HG03354 (cell line): ENCODE measurements at regions not wholly inside any gene's neighbourhood (a gene's known extent, or its start where the extent isn't known, plus 50 kb on each side); places are given as distances from the start of the nearest gene placed in this dataset.

Experiments
- ATAC-seq: cut with Tn5 transposase; IDR thresholded peaks from one replicate; pipeline ENCODE4 v1.9.1; 2021; ENCODE audit warnings: mild to moderate bottlenecking; ENCODE audit not compliant: unreplicated experiment, poor library complexity, severe bottlenecking

DNA sequence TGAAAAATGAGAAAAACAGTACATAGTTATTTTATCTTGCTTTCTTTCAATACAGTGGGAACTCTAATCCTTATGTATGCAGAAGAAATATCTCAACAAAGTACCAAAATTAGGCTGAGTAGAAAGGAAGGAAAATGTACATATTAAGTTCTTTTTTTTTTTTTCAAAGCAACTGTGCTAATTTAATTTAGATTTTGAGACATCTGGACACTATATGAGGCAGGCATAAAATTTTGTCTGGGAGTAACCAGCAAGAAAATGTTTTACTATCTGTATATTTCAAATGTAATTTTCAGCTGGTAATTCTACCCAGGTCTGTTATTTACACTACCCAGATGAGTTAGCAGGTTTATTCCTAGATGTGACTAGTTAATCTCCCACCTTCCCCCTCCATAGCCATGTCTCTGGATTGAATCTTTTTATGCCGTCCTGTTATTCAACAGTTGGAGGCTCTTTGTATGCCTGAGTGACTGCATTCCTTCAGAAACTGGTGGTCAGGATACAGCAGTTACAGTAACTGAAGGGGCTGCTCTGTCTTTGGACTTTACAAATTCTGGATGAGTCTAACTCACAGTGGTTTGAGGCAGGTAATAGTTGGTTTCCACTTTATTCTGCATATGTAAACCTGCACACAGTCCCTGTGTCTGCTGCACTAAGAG is 633.6 kb downstream of the PCDH18 start:
- no peak for ATAC-seq

DNA sequence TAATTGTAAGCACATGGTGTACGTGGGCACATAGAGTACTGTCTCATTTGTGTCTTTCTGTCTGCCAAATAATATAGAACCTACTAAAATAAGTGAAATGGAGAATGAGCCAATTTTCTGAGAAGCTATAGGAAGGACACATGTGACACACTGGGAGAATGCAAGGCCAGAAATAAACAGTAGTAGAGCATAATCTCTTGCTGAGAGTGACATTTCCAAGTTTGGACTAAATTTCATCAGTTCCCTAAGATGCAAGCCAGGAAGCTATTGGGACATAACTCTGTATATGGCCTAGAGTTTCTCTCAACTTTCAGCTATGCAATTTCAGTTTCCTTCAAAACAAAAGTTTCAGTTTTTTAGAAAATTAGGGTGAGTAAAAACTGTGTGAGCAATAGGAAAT is 638.7 kb downstream of the PCDH18 start:
- ATAC-seq, result no peak

DNA sequence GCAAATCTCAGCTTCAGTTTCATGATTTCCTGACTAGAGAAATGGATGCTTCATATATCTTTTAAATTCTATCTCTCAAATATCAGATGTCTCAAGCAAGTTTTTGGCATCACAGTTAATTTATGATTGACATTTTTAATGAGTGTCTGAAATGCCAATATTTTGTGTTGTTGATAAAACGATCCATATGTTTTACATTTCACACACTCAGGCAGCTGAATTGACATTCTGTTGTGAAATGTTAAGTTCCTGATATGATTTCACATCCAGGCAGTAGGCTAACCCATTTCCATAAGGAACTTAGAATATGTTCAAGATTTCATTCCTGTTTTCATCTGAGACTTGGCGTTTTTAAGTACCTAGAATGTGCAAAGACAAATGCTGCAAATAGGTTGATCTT is 650.6 kb downstream of the PCDH18 start:
- no peak for ATAC-seq

DNA sequence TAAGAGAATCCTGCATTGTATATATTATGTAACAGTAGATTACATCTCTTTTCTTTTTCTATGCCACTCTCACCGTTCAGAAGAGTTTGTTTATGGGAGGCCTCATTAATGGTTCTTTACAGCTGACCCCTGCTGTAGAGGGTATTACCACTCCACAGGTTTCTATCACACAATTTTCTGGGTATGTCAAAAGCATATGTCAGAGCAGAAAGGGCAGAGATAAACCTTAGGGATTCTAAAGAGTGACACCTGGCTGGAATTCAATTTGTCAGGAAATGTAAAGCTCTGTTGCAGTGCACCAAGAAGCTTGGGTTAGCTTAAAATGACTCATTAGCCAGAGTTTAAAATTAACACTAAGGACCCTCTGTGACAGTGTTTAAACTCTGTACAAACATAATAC is 658.7 kb downstream of the PCDH18 start:
- no peak for ATAC-seq

DNA sequence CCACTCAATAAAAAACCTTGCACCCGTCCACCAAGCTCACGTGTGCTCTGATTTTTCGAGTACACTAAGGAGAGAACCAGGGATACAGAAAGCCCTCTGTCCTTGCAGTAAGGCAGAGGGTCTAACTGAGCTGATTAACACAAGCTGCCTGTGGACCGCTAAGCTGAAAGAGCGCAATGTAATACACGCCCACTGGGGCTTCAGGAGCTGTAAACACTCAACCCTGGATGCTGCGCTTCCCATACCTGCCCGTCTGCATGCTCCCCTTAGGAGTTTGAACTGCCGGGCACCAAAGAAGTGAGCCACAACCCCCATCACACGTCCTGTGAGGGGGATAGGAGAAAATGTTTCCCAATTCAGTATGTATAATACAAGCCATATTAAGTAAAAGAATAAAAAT is 664.8 kb downstream of the PCDH18 start:
- ATAC-seq, result no peak

DNA sequence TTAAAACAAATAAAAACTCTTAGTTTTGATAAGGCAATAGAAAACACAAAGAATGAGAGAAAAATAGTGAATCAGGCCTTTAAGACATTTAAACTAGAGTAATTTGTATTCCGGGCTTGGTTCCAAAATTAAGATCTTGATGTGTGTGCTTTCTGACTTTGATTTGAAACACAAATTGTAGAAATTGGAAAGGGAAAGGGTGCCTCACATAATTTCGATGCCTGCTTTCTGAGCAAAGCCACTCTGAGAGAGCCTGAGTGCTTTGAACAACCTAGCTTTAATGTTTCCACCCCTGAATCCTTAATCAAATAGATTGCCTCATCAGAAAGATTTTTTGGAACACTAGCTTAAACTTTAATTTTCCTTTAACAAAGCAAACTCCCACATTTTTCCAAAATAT is 666.8 kb downstream of the PCDH18 start:
- no peak for ATAC-seq

DNA sequence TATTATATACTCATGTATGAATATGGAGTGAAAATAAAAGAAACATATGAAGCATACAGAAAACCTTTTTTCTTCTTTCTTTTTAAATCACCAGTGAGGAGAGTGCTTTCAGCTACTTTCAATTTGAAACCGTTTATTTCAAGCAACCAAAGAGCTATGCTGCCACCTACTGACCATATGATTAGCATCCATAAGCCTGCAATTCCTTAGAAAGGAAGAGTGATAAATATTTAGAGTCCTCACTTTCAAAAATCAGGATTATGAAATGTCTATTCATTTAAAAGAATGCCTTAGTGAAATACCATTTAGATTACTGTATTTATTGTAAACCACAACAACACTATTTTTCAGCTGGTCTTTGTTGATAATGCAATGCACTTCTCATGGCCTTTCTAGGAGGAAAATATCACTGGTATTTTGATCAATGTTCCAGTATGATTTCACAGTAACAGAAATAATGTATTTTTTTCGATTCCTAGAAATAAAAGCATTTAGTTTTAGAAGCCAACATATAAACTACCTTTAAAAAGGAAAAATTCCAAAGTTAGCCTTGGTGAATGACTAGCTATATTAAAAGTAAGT is 667.6 kb downstream of the PCDH18 start:
- ATAC-seq, result peak; percentile 92

DNA sequence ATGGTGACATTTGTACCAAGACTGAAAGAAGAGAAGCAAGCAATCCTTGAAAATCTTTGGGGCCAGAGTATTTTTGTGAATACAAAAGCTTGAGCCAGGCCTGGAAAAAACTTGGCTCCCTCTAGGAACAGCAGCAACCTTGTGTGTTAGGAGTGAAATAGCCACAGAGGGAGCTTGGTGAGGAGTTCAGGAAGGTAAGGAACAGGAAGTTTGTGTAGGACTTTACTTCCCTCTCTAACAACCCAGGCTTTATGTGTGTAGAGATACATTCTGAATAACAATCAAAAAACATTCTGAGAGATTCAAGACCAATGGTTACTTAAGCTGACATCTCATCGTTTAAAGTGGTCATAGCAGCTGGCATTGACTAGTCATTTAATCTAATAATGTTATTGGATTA is 668.5 kb downstream of the PCDH18 start:
- ATAC-seq, result no peak

DNA sequence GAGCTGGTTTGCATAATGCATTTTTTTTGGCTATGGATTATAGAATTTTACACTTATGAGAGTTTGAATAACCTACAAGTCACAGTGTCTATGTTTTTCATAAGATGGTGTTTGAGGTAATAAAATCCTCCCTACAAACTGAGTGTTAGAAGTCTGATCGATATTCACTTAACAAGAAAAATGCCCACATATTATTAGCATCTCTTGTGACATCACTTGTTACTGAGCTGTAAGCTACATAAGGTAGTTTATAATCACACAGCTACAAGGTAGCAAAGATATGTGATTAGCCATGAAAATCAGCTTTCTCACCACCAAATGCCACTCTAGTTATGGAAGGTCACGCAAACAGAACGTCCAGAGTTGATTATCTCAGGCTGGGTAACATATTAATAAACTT is 669.6 kb downstream of the PCDH18 start:
- ATAC-seq, result no peak

DNA sequence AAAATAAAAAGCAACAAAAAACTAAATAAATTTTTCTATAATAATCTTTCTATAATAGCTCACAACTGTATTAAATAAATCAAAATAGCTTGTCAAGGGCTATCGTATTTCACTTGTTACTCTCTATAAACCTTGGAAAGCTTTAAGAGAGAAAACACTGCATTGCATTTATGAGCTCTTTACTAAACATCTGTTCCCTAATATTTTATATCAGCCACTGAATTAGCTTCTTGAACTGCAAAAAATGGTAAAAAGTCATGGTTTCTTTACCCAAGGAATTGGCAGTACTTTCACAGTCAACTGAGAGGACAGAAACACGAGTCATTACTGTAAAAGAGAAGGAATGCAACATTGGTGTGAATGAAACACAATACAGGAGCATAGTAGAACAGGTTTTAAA is 671.2 kb downstream of the PCDH18 start:
- ATAC-seq, result no peak

DNA sequence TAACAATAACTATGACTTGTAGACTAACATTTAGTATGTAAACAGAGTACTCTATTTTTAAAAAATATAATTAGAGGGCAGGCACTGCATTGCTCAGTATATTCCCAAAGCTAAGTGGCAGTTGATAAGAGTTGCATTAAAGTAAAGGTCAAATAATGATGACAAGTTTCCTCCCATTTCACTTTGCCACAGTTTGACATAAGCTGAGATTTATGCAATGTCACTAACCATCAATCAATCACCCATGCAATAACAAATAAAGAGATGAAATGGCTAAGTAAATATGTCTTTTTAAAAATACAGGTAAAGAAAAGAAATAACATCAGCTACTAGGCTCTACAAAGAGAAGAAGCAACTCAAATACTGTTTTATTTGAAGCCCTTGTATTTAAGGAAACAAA is 673.4 kb downstream of the PCDH18 start:
- no peak for ATAC-seq

DNA sequence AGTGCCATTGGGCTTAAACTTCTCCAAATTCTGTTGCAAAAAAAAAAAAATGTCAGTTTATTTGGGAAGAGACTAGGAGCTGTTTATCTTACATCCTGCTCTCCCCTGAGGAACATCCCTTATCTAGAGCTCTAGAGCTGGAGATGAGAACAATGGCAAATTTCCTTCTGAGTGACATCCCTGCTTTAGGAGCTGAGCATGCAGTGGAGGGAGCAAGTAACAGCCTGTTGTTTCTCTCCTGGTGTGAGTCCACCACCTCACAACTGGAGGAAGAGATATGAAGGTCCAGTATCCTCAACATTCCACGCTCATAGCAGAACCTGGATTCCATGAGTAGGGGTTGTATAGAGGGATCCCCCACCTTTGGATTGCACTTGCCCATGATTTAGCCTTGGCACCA is 676.4 kb downstream of the PCDH18 start:
- no peak for ATAC-seq

DNA sequence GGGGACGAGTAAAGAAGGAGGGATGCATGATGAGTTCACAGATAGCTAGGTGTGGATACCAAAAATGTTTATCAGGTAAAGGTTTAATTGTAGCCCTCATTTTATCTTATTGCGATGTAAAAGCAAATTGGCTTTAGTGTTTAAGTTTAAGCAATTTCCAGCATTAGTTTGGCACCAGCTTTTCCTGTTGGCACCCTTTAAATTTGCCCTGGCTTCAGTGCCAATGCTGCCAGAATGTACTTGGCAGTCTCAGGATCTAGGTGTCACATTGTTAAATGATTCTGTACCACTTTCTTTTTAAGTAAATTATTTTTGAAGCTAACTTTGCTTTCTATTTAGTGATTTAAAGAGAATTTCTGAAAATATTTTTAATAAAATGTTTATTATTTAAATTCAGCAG is 681.8 kb downstream of the PCDH18 start:
- ATAC-seq, result no peak

DNA sequence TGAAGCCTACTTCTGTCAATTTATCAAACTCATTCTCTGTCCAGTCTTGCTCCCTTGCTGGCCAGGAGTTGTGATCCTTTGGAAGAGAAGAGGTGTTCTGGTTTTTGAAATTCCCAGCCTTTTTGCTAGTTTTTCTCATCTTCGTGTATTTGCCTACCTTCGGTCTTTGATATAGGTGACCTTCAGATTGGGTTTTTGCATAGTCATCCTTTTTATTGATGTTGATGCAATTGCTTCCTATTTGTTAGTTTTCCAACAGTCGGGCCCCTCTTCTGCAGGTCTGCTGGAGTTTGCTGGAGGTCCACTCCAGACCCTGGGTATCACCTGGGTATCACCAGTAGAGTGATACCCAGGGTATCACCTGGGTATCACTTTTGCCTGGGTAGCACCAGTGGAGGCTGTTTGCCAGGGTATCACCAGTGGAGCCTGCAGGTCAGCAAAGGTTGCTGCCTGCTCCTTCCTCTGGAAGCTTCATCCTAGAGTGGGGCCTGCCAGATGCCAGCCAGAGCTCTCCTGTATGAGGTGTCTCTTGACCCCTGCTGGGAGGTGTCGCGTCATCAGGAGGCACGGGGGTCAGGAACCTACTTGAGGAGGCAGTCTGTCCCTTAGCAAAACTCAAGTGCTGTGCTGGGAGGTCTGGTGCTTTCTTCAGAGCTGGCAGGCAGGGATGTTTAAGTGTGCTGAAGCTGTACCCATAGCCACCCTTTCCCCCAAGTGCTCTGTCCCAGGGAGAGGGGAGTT is 684.2 kb downstream of the PCDH18 start:
- ATAC-seq, result no peak

DNA sequence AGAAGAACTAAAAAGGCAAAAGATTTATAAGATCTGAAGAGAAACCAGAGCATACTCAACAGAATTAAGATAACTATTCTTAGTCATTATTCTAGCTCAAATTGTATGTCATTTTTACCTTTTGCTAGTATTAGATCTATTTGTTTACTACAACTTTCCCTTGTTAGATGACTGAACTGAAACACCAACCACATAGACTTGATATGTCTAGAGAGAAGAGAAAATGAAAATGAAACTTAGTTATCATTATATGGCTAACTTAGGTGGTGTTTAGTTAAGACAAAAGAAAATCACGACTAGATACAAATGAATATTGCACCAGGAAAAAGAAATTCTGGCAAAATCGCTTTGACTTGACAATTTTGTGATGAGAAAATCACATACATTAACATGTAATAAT is 690.8 kb downstream of the PCDH18 start:
- ATAC-seq, result no peak

DNA sequence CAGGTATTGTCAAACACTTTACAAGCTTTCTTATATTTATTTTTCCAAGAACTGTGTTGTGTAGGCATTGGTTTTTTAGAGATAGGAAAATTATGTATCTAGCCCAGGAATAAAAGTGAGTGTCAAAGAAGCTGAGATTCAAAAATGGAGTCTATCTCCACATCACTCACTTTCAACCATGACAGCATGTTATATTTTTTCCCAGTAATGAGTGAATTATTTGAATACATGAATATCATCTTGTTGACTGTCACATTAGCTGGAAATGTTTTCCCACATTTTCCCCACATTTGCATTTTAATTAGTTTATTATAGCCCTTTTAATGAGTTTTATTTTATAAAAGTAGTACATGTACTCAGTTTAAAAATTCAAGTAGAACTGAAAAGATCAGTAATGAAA is 693.7 kb downstream of the PCDH18 start:
- no peak for ATAC-seq

DNA sequence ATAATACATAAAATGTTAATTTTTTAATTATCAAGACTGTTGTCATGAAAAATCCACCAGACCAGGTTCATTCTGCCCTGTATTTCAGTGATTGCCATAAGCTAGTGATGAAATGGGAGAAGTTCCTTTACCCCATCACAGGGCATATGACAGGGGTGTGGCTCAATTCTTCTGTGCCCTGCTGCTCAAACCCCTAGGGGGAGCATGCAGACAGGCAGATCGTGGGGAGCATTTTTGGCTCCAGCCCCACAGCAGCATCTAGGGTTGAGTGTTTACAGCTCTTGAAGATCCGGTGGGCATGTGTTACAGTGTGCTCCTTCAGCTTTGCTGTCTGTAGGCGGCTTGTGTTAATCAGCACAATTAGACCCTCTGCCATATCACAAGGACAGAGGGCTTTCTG is 700.7 kb downstream of the PCDH18 start:
- no peak for ATAC-seq

DNA sequence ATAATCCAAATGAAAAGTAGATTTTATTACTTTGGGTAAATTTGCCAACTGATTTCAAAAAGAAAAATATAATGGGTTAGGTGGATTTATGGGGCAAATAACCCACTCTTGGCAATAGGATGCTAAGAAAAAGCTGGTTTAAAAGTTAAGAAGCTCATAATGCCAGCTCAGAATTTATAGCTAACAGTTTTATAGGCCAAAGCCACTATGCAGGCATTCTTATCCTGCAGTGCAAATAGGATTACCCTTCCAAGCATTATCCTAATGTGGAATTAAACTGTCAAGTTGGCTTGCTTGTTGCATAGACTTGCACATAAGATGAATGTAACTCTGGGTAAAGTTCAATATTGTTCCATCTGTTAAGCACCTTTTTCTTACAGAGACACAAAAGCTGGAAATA is 703.0 kb downstream of the PCDH18 start:
- ATAC-seq, result no peak

DNA sequence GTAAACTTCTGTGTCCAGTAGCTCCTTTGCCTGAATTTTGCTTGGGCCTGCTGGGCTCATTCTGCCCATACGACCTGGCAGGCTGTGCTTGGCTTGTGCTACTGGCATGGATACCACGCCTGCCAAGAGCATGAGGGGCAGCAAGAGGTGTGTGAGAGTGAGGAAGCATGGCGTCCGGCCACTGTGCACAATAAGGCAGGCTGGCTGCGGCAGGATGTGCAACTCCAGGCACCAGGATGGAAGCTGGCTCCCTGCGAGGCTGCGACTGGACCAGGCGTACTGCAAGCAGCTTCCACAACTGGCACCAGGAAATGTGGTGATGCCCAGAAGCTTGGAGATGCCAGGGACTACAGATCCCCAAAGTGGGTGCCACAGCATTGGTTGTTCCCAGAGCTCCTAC is 709.3 kb downstream of the PCDH18 start:
- ATAC-seq, result no peak

DNA sequence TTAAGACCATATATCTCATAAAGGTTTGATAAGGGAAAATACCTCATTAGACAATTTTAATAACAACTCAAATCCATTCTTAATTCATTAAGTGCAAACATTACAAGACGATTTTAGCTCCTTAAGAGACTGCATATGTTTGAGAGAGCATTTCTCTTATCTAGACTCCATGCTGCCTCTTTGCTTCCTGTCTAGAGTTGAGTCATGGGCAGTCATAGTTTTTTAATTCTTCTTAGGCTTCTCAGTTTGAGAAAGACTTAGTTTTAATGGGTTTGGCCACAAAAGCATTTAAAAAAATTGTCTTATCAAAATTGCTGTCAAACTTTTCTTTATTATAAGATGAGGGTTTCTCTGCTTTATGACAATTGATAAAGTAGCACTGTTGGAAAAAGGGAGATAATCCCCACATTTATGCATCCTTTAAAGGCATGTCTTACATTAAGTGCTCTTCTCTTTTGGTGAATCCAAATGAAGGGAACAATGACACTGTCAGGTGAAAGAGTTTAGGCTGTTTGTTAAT is 713.4 kb downstream of the PCDH18 start:
- no peak for ATAC-seq
